K562 (cell line): ENCODE measurements at regions not wholly inside any gene's neighbourhood (a gene's known extent, or its start where the extent isn't known, plus 50 kb on each side); places are given as distances from the start of the nearest gene placed in this dataset.

Experiments
- ATAC-seq: fragments of 200-7000 bp; cut with Tn5 transposase; 3 replicates; pipeline ENCODE4 v1.9.1; 2020; ENCODE audit warnings: moderate library complexity
- BruUV-seq: library from RNA; stranded (reverse); fragments of 400-500 nt; replicated peaks from 2 replicates; lab custom pipeline; 2021; lab: Mats Ljungman, UMichigan
- CTCF ChIA-PET: fragments of 300-600 bp; formaldehyde crosslinking; extraction: SDS; loops from one replicate; lab custom pipeline; 2021; ENCODE audit warnings: low intra/inter-chr PET ratio; lab: Yijun Ruan, JAX
- POLR2A ChIA-PET: fragments of 300-600, 350-650 bp; sonication (Branson Sonifier 250); formaldehyde crosslinking; extraction: SDS; loops from one replicate; lab custom pipeline; 2021; ENCODE audit warnings: antibody characterized with exemption, inconsistent platforms; lab: Yijun Ruan, JAX
- DNase-seq, 4 experiments: peaks; one replicate each; pipeline versions ENCODE4 v3.0.0 to v3.0.0-alpha.2; 2011 to 2018; ENCODE audit warnings: low spot score in 3 of 4, mixed read lengths in 3 of 4; ENCODE audit errors: extremely low read depth in 1 of 4
- FAIRE-seq: peaks from 2 replicates; lab custom pipeline; 2011; peaks lifted over from hg19 to GRCh38; lab: Jason Lieb, UNC
- H2AFZ ChIP-seq: 2 replicates; pipeline ENCODE4 v1.6.0; 2011; ENCODE audit warnings: low read depth, low read length, control low read depth, inconsistent platforms
- H3K27ac ChIP-seq: fragments of 200-600 bp; 3 replicates; pipeline ENCODE4 v1.8.0; 2011; ENCODE audit warnings: low read depth, mild to moderate bottlenecking, control low read depth, inconsistent platforms, low read length, moderate library complexity, mixed read lengths; ENCODE audit errors: extremely low read depth
- H3K27me3 ChIP-seq, 2 experiments: fragments of 300-600 bp in 1 of 2; 2 replicates in 1 of 2; 3 replicates in 1 of 2; pipeline versions ENCODE4 v1.6.0 to v1.8.0; 2011; ENCODE audit warnings: inconsistent platforms in 2 of 2, low read length in 2 of 2, mild to moderate bottlenecking in 1 of 2, mixed read lengths in 1 of 2, moderate library complexity in 1 of 2; ENCODE audit not compliant: control insufficient read depth in 2 of 2, insufficient read depth in 2 of 2
- H3K36me3 ChIP-seq: fragments of 300-600 bp; 3 replicates; pipeline ENCODE4 v1.8.0; 2011; ENCODE audit warnings: mild to moderate bottlenecking, low read length, inconsistent platforms; ENCODE audit not compliant: control insufficient read depth, insufficient read depth
- H3K4me1 ChIP-seq, 2 experiments: fragments of 200-600 bp in 1 of 2; replicated peaks in 1 of 2; 2 replicates in 1 of 2; 3 replicates in 1 of 2; pipeline versions ENCODE4 v1.5.1 to v1.8.0; 2011; ENCODE audit warnings: inconsistent platforms in 2 of 2, low read length in 2 of 2, mild to moderate bottlenecking in 1 of 2, mixed read lengths in 1 of 2, moderate library complexity in 1 of 2; ENCODE audit not compliant: control insufficient read depth in 2 of 2, insufficient read depth in 2 of 2
- H3K4me2 ChIP-seq: 2 replicates; pipeline ENCODE4 v1.6.1; 2011; ENCODE audit warnings: low read length, control low read depth, inconsistent platforms, mixed read lengths; ENCODE audit not compliant: insufficient read depth
- H3K4me3 ChIP-seq: fragments of 200-600 bp; sonication (generic), shearing (Covaris generic); 2 replicates; pipeline ENCODE4 v1.5.1; 2016; ENCODE audit warnings: control low read depth, inconsistent platforms
- H3K79me2 ChIP-seq: fragments of 200-600 bp; 3 replicates; pipeline ENCODE4 v1.8.0; 2011; ENCODE audit warnings: low read length, inconsistent platforms; ENCODE audit not compliant: control insufficient read depth, insufficient read depth
- H3K9ac ChIP-seq, 2 experiments: 2 replicates each; pipeline versions ENCODE4 v1.6.0 to v1.6.1; 2011; ENCODE audit warnings: low read depth in 2 of 2, low read length in 2 of 2, control low read depth in 1 of 2, inconsistent platforms in 1 of 2, mild to moderate bottlenecking in 1 of 2, mixed read lengths in 1 of 2; ENCODE audit not compliant: insufficient read depth in 1 of 2
- H3K9me1 ChIP-seq: one replicate; pipeline ENCODE4 v1.6.0; 2011; ENCODE audit warnings: inconsistent platforms, mild to moderate bottlenecking, low read length, moderate library complexity; ENCODE audit not compliant: control insufficient read depth, insufficient read depth
- H3K9me3 ChIP-seq: replicated peaks from 2 replicates; pipeline ENCODE4 v1.5.1; 2011; ENCODE audit warnings: low read depth, low read length, inconsistent platforms; ENCODE audit not compliant: control insufficient read depth, insufficient read depth
- H4K20me1 ChIP-seq: replicated peaks from 2 replicates; pipeline ENCODE4 v1.6.1; 2011; ENCODE audit warnings: low read length, inconsistent platforms, mixed read lengths; ENCODE audit not compliant: control insufficient read depth, insufficient read depth
- CBFB ChIP-seq: sonication (generic); formaldehyde crosslinking; IDR thresholded peaks from 2 replicates; pipeline ENCODE4 v1.4.0; 2020; ENCODE audit warnings: mild to moderate bottlenecking, missing genetic modification reagents
- CBX5 ChIP-seq: IDR thresholded peaks from 2 replicates; pipeline ENCODE4 v1.6.1; 2014; ENCODE audit warnings: low read depth, borderline replicate concordance
- EP400 ChIP-seq: fragments of 450-650 bp; IDR thresholded peaks from 2 replicates; pipeline ENCODE4 v1.6.1; 2017; ENCODE audit warnings: antibody characterized with exemption, mild to moderate bottlenecking, moderate library complexity
- GATA2 ChIP-seq: sonication (generic); formaldehyde crosslinking; IDR thresholded peaks from 2 replicates; pipeline ENCODE4 v1.4.0; 2020; ENCODE audit warnings: mild to moderate bottlenecking, missing genetic modification reagents
- HMGXB4 ChIP-seq: sonication (generic); formaldehyde crosslinking; IDR thresholded peaks from 2 replicates; pipeline ENCODE4 v1.8.1; 2023; ENCODE audit warnings: mild to moderate bottlenecking, missing genetic modification reagents
- NR2F6 ChIP-seq: fragments of 450-650 bp; formaldehyde crosslinking; IDR thresholded peaks from 2 replicates; pipeline ENCODE4 v1.4.0; 2020; ENCODE audit warnings: mild to moderate bottlenecking
- SMAD4 ChIP-seq: fragments of 250-450 bp; sonication (Bioruptor Pico); conservative IDR thresholded peaks from 2 replicates; pipeline ENCODE4 v1.8.0; 2021; ENCODE audit warnings: inconsistent platforms, mild to moderate bottlenecking, moderate library complexity
- SMARCE1 ChIP-seq: fragments of 450-650 bp; IDR thresholded peaks from 2 replicates; pipeline ENCODE4 v1.7.1; 2016; ENCODE audit warnings: mild to moderate bottlenecking
- SPI1 ChIP-seq: IDR thresholded peaks from 2 replicates; pipeline ENCODE4 v1.6.1; 2011; ENCODE audit warnings: low read depth, low read length, control low read depth, borderline replicate concordance
- TCFL5 ChIP-seq: fragments of 250-450 bp; sonication (Bioruptor Pico); conservative IDR thresholded peaks from 2 replicates; pipeline ENCODE4 v1.6.1; 2021; ENCODE audit warnings: mild to moderate bottlenecking, moderate library complexity, matching md5 sums
- ZC3H4 ChIP-seq: sonication (generic); formaldehyde crosslinking; IDR thresholded peaks from 2 replicates; pipeline ENCODE4 v1.9.0; 2021; ENCODE audit warnings: missing genetic modification reagents, borderline replicate concordance
- ZNF431 ChIP-seq: sonication (generic); formaldehyde crosslinking; IDR thresholded peaks from 2 replicates; pipeline ENCODE4 v1.8.0; 2022; ENCODE audit warnings: mild to moderate bottlenecking, missing genetic modification reagents
- ZNF589 ChIP-seq: fragments of 200-800 bp; sonication (Bioruptor generic); IDR thresholded peaks from 2 replicates; pipeline ENCODE4 v1.6.1; 2016; ENCODE audit warnings: low read depth, missing genetic modification characterization, missing compliant biosample characterization
- ZNF639 ChIP-seq, 2 experiments: fragments of 200-800 bp in 1 of 2; sonication (Bioruptor generic) in 1 of 2; sonication (generic) in 1 of 2; formaldehyde crosslinking in 1 of 2; IDR thresholded peaks in 1 of 2; conservative IDR thresholded peaks in 1 of 2; 2 replicates each; pipeline versions ENCODE4 v1.5.0 to v1.6.1; 2016 to 2020; ENCODE audit warnings: missing compliant biosample characterization in 1 of 2, missing genetic modification characterization in 1 of 2, missing genetic modification reagents in 1 of 2
- in situ Hi-C: fragments of 300-500 bp; cut with MboI; formaldehyde crosslinking; loops from 4 replicates; pipeline ENCODE4 v1.15.0; 2018; ENCODE audit warnings: inconsistent platforms, mixed read lengths
- intact Hi-C: fragments of 100-400 bp; cut with micrococcal nuclease; formaldehyde crosslinking; loops from 2 replicates; pipeline ENCODE4 v1.14.2; 2022

GRCh38 chr6:138600261-138600660, 101.0 kb upstream of the NHSL1 start (continued):
- TF ChIP-seq ZNF431 (no peak), TCFL5 (no peak), HMGXB4 (no peak), ZNF589 (no peak), NR2F6 (CRISPR knock-in tag) (no peak), GATA2 (no peak)

- ChIA-PET POLR2A (no interaction called here), CTCF (no interaction called here)
- ATAC-seq = no peak
- Histone ChIP-seq H3K27ac (no peak overlapping the region), H3K4me1 (no peaks in the 10 kb centered on the region)
- TF ChIP-seq CBX5 (no peak), ZC3H4 (CRISPR knock-in tag) (no peak), SMAD4 (CRISPR knock-in tag) (no peak), EP400 (no peak), ZNF639 (CRISPR knock-in tag; conservative IDR thresholded peaks at IDR 0.05 in 1 of 2, IDR thresholded peaks at IDR 0.05 in 1 of 2) (no peak), SMARCE1 (no peak), SPI1 (no peak), CBFB (CRISPR knock-in tag) (no peak)
- TF ChIP-seq, all 486 proteins: peak for 0
- Histone ChIP-seq H4K20me1 (no peaks in the 10 kb centered on the region), H3K9me3 (no peaks in the 10 kb centered on the region), H3K9me1 (no peaks in the 10 kb centered on the region), H3K79me2 (no peaks in the 10 kb centered on the region), H3K4me2 (no peak overlapping the region), H2AFZ (no peak overlapping the region), H3K27me3 (peaks cover 9 to 24% of the 10 kb centered on the region in 2 experiments; a peak in 4 of 5 replicates), H3K4me3 (no peak overlapping the region), H3K36me3 (no peaks in the 10 kb centered on the region), H3K9ac (no peak overlapping the region)
- no TSS peak for BruUV-seq
- in situ Hi-C loops (no loop called here), intact Hi-C loops (no loop called here)
- DNase-seq (no peak), FAIRE-seq (no peak)
Measured at GRCh38 chr6:138600726-138601125, 101.4 kb upstream of the NHSL1 start.
